A549 (cell line): ENCODE measurements at regions not wholly inside any gene's neighbourhood (a gene's known extent, or its start where the extent isn't known, plus 50 kb on each side); places are given as distances from the start of the nearest gene placed in this dataset.

Source experiments
- CHD2 ChIP-seq: fragments of 150-350 bp; IDR thresholded peaks from 2 replicates; pipeline ENCODE4 v1.6.1; 2014; ENCODE audit warnings: low read length; ENCODE audit not compliant: partially characterized antibody
- CTCF ChIP-seq: fragments of >200 bp; sonication (Bioruptor Twin); formaldehyde crosslinking; IDR thresholded peaks from 3 replicates; pipeline ENCODE4 v1.5.1; 2016
- EP300 ChIP-seq, 2 experiments: fragments of >200 bp; sonication (Bioruptor Twin); formaldehyde crosslinking; IDR thresholded peaks; 2 replicates in 1 of 2; 3 replicates in 1 of 2; pipeline ENCODE4 v1.6.1; 2016 to 2017
- POLR2A ChIP-seq: IDR thresholded peaks from 2 replicates; pipeline ENCODE4 v1.6.1; 2012; ENCODE audit warnings: mild to moderate bottlenecking, low read length

DNA sequence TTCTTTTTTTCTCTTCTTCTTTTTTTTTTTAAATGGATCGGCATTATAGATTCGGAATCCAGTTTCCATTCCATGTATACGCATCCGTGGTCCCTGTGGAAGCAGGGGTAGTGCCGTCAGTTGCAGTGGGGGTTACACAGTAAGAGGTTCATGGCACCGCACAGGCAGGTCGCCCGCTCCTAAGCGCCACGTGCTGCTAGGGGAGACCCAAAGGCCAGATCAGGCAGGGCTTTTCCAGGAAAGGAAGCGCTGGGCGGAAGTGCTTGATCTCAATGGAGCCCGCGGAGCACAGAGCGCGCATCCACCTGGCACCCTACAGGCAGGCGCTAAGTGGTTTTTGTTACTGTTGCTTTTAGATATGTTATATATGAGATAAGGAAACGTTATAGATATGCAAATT lies 174.8 kb upstream of the OR13F1 start:
- TF ChIP-seq CHD2 (no peak), CTCF (no peak), POLR2A (no peak), EP300 (IDR thresholded peaks at IDR 0.05) (no peak)
